Loucy (cell line): ENCODE measurements at regions not wholly inside any gene's neighbourhood (a gene's known extent, or its start where the extent isn't known, plus 50 kb on each side); places are given as distances from the start of the nearest gene placed in this dataset.

ENCODE experiments used
- H2AFZ ChIP-seq: fragments of 200-600 bp; sonication (generic); 2 replicates; pipeline ENCODE4 v1.6.0; 2016; ENCODE audit warnings: antibody characterized with exemption, mild to moderate bottlenecking, low read length, moderate library complexity
- H3F3A ChIP-seq: fragments of 200-600 bp; 2 replicates; pipeline ENCODE4 v1.6.0; 2016; ENCODE audit warnings: antibody characterized with exemption, low read depth, mild to moderate bottlenecking
- H3K27me3 ChIP-seq: fragments of 200-600 bp; sonication (generic); 2 replicates; pipeline ENCODE4 v1.6.1; 2014; ENCODE audit warnings: low read length, mild to moderate bottlenecking; ENCODE audit not compliant: insufficient read depth, poor library complexity, severe bottlenecking
- H3K36me3 ChIP-seq: fragments of 200-600 bp; sonication (generic); 2 replicates; pipeline ENCODE4 v1.6.1; 2016; ENCODE audit warnings: low read length; ENCODE audit not compliant: insufficient read depth
- H3K4me1 ChIP-seq: fragments of 200-600 bp; sonication (generic); 2 replicates; pipeline ENCODE4 v1.5.1; 2014; ENCODE audit warnings: low read length, mild to moderate bottlenecking; ENCODE audit not compliant: insufficient read depth, poor library complexity, severe bottlenecking
- H3K4me2 ChIP-seq: fragments of 200-600 bp; sonication (generic); 2 replicates; pipeline ENCODE4 v1.6.0; 2014; ENCODE audit warnings: antibody characterized with exemption, low read length, low read depth, mild to moderate bottlenecking; ENCODE audit not compliant: poor library complexity, severe bottlenecking
- H3K4me3 ChIP-seq: fragments of 200-600 bp; sonication (generic); 2 replicates; pipeline ENCODE4 v1.5.1; 2014; ENCODE audit warnings: low read length, mild to moderate bottlenecking, mixed read lengths; ENCODE audit not compliant: poor library complexity, severe bottlenecking
- H3K79me2 ChIP-seq: fragments of 200-600 bp; sonication (generic); 2 replicates; pipeline ENCODE4 v1.6.1; 2014; ENCODE audit warnings: low read length; ENCODE audit not compliant: insufficient read depth
- H3K9ac ChIP-seq: fragments of 200-600 bp; sonication (generic); 2 replicates; pipeline ENCODE4 v1.6.0; 2014; ENCODE audit warnings: mild to moderate bottlenecking, low read depth, low read length, moderate library complexity; ENCODE audit not compliant: poor library complexity, severe bottlenecking
- H3K9me2 ChIP-seq: fragments of 200-600 bp; sonication (generic); replicated peaks from 2 replicates; pipeline ENCODE4 v1.6.1; 2016; ENCODE audit warnings: low read depth, low read length, mixed read lengths
- H3K9me3 ChIP-seq: fragments of 200-600 bp; sonication (generic); 2 replicates; pipeline ENCODE4 v1.6.1; 2014; ENCODE audit warnings: mild to moderate bottlenecking, antibody characterized with exemption, low read length, low read depth; ENCODE audit not compliant: insufficient read depth
- H4K20me1 ChIP-seq: fragments of 200-600 bp; sonication (generic); 2 replicates; pipeline ENCODE4 v1.6.0; 2014; ENCODE audit warnings: antibody characterized with exemption, low read length, mild to moderate bottlenecking; ENCODE audit not compliant: insufficient read depth, poor library complexity, severe bottlenecking
- CTCF ChIP-seq: fragments of 200-600 bp; sonication (generic); conservative IDR thresholded peaks from 2 replicates; pipeline ENCODE4 v1.5.1; 2014; ENCODE audit warnings: mild to moderate bottlenecking, antibody characterized with exemption, low read length
- EZH2phosphoT487 ChIP-seq: fragments of 200-600 bp; IDR thresholded peaks from 2 replicates; pipeline ENCODE4 v1.6.1; 2018; ENCODE audit warnings: antibody characterized with exemption, mild to moderate bottlenecking, moderate library complexity, borderline replicate concordance

GRCh38 chr12:111211910-111212757, 156.8 kb downstream of the PHETA1 start:
- Histone ChIP-seq H3K27me3 (no peaks in the 10 kb centered on the region), H3K9me2 (no peaks in the 10 kb centered on the region), H3K36me3 (no peaks in the 10 kb centered on the region), H3K79me2 (no peaks in the 10 kb centered on the region), H3K9ac (no peak overlapping the region), H3K9me3 (no peaks in the 10 kb centered on the region), H2AFZ (no peak overlapping the region), H3K4me3 (no peak overlapping the region), H4K20me1 (no peaks in the 10 kb centered on the region), H3K4me1 (peaks cover 6% of the 10 kb centered on the region), H3K4me2 (no peak overlapping the region), H3F3A (no peaks in the 10 kb centered on the region)
- TF ChIP-seq EZH2phosphoT487 (no peak), CTCF (no peak)

GRCh38 chr12:111209811-111210210, 159.1 kb downstream of the PHETA1 start:
- H3K4me1 ChIP-seq: no peaks in the 10 kb centered on the region
- no peak overlapping the region for H3K4me2 ChIP-seq
- no peaks in the 10 kb centered on the region for H3K9me3 ChIP-seq
- H3K36me3 ChIP-seq: no peaks in the 10 kb centered on the region
- no peak overlapping the region for H2AFZ ChIP-seq
- TF ChIP-seq CTCF (no peak), EZH2phosphoT487 (no peak)
- no peaks in the 10 kb centered on the region for H3K9me2 ChIP-seq
- no peaks in the 10 kb centered on the region for H3K79me2 ChIP-seq
- H3K4me3 ChIP-seq: no peak overlapping the region
- H3F3A ChIP-seq: no peaks in the 10 kb centered on the region
- no peaks in the 10 kb centered on the region for H3K27me3 ChIP-seq
- H3K9ac ChIP-seq: no peak overlapping the region
- H4K20me1 ChIP-seq: no peaks in the 10 kb centered on the region

- H3K4me1 ChIP-seq: no peaks in the 10 kb centered on the region
- no peak for TF ChIP-seq CTCF
- no peak for TF ChIP-seq EZH2phosphoT487
- no peak overlapping the region for H3K4me3 ChIP-seq
- H3K27me3 ChIP-seq: no peaks in the 10 kb centered on the region
- no peaks in the 10 kb centered on the region for H3K36me3 ChIP-seq
- no peaks in the 10 kb centered on the region for H4K20me1 ChIP-seq
- no peaks in the 10 kb centered on the region for H3K9me2 ChIP-seq
- H3F3A ChIP-seq: no peaks in the 10 kb centered on the region
- H3K4me2 ChIP-seq: no peak overlapping the region
- no peaks in the 10 kb centered on the region for H3K9me3 ChIP-seq
- no peaks in the 10 kb centered on the region for H3K79me2 ChIP-seq
- H2AFZ ChIP-seq: no peak overlapping the region
- no peak overlapping the region for H3K9ac ChIP-seq
Measured at GRCh38 chr12:111207761-111208160, 161.1 kb downstream of the PHETA1 start.
